Glutamatergic neuron (in vitro differentiated cells): ENCODE measurements at regions not wholly inside any gene's neighbourhood (a gene's known extent, or its start where the extent isn't known, plus 50 kb on each side); places are given as distances from the start of the nearest gene placed in this dataset.

Source experiments
- DNase-seq: peaks from one replicate; pipeline ENCODE4 v3.0.0; 2022
- H3K27ac Mint-ChIP-seq: one replicate; pipeline ENCODE4 v1.8.0; 2020; ENCODE audit warnings: mild to moderate bottlenecking, mixed read lengths, inconsistent platforms; ENCODE audit not compliant: unreplicated experiment
- H3K27me3 Mint-ChIP-seq: one replicate; pipeline ENCODE4 v1.8.0; 2020; ENCODE audit warnings: mild to moderate bottlenecking, moderate library complexity, mixed read lengths, inconsistent platforms; ENCODE audit not compliant: unreplicated experiment
- H3K36me3 Mint-ChIP-seq: one replicate; pipeline ENCODE4 v1.8.0; 2020; ENCODE audit warnings: mild to moderate bottlenecking, mixed read lengths, inconsistent platforms; ENCODE audit not compliant: unreplicated experiment
- H3K4me1 Mint-ChIP-seq: one replicate; pipeline ENCODE4 v1.8.0; 2020; ENCODE audit warnings: mild to moderate bottlenecking, low read depth, mixed read lengths, inconsistent platforms; ENCODE audit not compliant: unreplicated experiment
- H3K4me3 Mint-ChIP-seq: one replicate; pipeline ENCODE4 v1.8.0; 2020; ENCODE audit warnings: mild to moderate bottlenecking, mixed read lengths, inconsistent platforms; ENCODE audit not compliant: unreplicated experiment
- H3K9me3 Mint-ChIP-seq: one replicate; pipeline ENCODE4 v1.8.0; 2020; ENCODE audit warnings: mild to moderate bottlenecking, moderate library complexity, mixed read lengths, inconsistent platforms; ENCODE audit not compliant: unreplicated experiment
- TF ChIP-seq, protein P1 (sequence below): fragments of 200-600 bp; sonication (generic); IDR thresholded peaks from one replicate; pipeline ENCODE4 v1.5.0; 2021; ENCODE audit not compliant: partially characterized antibody, unreplicated experiment

DNA sequence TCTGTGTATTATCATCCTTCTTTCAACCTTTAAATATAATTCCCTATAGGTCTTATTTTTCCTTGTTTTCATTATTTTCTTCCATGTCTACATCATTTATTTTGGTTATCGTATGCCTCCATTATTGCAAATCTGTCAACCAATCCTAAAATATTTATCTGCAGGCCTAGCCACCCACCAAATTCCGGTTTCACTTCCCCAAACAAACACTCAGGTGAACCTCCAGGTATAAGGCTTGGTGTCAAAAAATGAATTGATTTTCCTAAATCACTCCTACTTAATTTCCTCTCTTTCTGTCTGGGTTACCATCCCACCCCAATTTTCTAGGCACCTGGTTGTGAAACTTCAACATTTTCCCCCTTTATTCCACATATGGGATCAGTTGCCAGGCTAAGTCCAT lies 111.9 kb upstream of the LINC00305 start:
- H3K4me1 Mint-ChIP-seq = no peaks in the 10 kb centered on the region
- no peak overlapping the region for H3K27ac Mint-ChIP-seq

DNA sequence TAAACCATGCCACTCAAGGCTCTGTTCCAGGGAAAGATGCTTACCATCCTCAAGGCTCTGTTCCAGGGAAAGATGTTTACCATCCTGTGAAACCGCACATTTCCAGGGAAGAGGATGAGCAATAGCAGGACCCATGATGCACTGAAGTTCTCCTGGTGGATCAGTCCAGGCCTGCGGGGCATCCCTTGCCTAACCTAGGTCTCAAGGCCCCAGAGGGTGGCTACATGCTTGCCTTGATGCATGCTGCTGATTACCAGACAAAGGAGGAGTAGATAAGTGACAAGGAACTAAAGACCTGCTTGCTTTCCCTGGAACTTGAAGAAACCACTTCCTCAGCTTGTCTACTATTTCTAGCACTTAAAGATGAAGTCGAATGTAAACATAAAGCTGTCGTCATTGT lies 111.0 kb upstream of the LINC00305 start:
- no peak overlapping the region for H3K27ac Mint-ChIP-seq
- TF ChIP-seq, protein P1, sequence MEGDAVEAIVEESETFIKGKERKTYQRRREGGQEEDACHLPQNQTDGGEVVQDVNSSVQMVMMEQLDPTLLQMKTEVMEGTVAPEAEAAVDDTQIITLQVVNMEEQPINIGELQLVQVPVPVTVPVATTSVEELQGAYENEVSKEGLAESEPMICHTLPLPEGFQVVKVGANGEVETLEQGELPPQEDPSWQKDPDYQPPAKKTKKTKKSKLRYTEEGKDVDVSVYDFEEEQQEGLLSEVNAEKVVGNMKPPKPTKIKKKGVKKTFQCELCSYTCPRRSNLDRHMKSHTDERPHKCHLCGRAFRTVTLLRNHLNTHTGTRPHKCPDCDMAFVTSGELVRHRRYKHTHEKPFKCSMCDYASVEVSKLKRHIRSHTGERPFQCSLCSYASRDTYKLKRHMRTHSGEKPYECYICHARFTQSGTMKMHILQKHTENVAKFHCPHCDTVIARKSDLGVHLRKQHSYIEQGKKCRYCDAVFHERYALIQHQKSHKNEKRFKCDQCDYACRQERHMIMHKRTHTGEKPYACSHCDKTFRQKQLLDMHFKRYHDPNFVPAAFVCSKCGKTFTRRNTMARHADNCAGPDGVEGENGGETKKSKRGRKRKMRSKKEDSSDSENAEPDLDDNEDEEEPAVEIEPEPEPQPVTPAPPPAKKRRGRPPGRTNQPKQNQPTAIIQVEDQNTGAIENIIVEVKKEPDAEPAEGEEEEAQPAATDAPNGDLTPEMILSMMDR = no peak
- H3K36me3 Mint-ChIP-seq = no peaks in the 10 kb centered on the region
- DNase-seq = no peak
- no peaks in the 10 kb centered on the region for H3K4me1 Mint-ChIP-seq
- H3K4me3 Mint-ChIP-seq = no peak overlapping the region
- no peaks in the 10 kb centered on the region for H3K27me3 Mint-ChIP-seq
- H3K9me3 Mint-ChIP-seq = no peaks in the 10 kb centered on the region

More for the DNA sequence above, 111.9 kb upstream of the LINC00305 start:
- no peak for DNase-seq
- Mint-ChIP-seq H3K9me3 (no peaks in the 10 kb centered on the region), H3K4me3 (no peak overlapping the region), H3K27me3 (no peaks in the 10 kb centered on the region), H3K36me3 (no peaks in the 10 kb centered on the region)
- TF ChIP-seq, protein P1 = no peak

DNA sequence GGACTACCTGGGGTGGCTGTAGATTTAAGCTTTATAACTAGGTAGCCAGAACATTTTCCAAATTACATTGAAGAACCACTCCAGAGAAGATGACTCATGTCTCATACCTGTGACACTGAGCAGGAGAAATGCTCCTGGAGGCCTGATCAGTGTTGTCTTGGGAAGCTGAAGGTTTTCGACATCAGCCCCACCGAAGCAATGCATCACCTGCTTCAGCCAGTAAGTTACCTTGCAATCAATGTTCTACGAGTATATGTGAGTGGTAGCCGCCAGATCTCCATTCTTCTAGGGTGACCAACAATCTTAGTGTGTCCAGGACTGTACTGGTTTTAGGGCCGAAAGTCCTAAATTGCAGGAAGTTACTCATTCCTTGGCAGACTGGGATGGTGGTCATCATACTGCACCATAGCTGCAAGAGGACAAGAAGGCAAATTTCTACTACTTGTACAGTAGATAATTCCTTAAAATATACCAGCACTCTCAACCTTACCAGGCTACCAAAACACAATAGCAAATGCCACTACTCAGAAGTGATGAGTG lies 109.3 kb upstream of the LINC00305 start:
- DNase-seq = no peak
- H3K4me1 Mint-ChIP-seq = no peaks in the 10 kb centered on the region
- H3K9me3 Mint-ChIP-seq = no peaks in the 10 kb centered on the region
- H3K27ac Mint-ChIP-seq = no peak overlapping the region
- H3K4me3 Mint-ChIP-seq = no peak overlapping the region
- no peaks in the 10 kb centered on the region for H3K27me3 Mint-ChIP-seq
- no peaks in the 10 kb centered on the region for H3K36me3 Mint-ChIP-seq
- TF ChIP-seq, protein P1 = no peak

GRCh38 chr18:64254399-64255093 lies 105.7 kb upstream of the LINC00305 start:
- DNase-seq = no peak

DNA sequence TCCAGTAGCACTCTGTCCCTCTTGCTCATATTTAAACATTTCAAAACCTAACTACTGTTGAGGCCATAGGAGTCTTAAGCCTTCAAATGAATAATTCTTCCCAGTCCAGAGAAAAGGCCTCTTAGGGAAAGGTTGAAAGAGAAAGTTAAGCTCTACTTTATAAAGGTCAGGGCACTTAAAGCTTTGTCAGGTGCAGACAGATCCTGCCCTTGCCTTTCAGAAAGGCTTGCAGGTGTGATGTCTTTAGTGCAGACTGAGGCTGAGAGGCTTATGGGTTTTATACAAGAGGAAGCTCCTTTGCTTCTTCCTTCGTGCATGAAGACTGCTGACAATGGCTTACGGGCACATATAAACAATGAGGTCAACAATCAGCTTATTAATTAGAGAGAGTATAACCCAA lies 105.0 kb upstream of the LINC00305 start:
- peaks cover 1% of the 10 kb centered on the region for H3K27me3 Mint-ChIP-seq
- no peak for DNase-seq
- H3K9me3 Mint-ChIP-seq = no peaks in the 10 kb centered on the region
- H3K4me3 Mint-ChIP-seq = no peak overlapping the region
- no peak overlapping the region for H3K27ac Mint-ChIP-seq
- TF ChIP-seq, protein P1 = no peak
- H3K36me3 Mint-ChIP-seq = no peaks in the 10 kb centered on the region
- no peaks in the 10 kb centered on the region for H3K4me1 Mint-ChIP-seq

More at GRCh38 chr18:64254399-64255093, 105.7 kb upstream of the LINC00305 start:
- H3K27ac Mint-ChIP-seq = no peak overlapping the region
- no peaks in the 10 kb centered on the region for H3K4me1 Mint-ChIP-seq
- TF ChIP-seq, protein P1 = no peak
- H3K4me3 Mint-ChIP-seq = no peak overlapping the region
- H3K9me3 Mint-ChIP-seq = no peaks in the 10 kb centered on the region
- no peaks in the 10 kb centered on the region for H3K36me3 Mint-ChIP-seq
- H3K27me3 Mint-ChIP-seq = no peaks in the 10 kb centered on the region
